Fibroblast of lung (primary cell): ENCODE measurements at regions not wholly inside any gene's neighbourhood (a gene's known extent, or its start where the extent isn't known, plus 50 kb on each side); places are given as distances from the start of the nearest gene placed in this dataset.

Source experiments
- CTCF ChIP-seq, 2 donors: IDR thresholded peaks in 1 of 2; conservative IDR thresholded peaks in 1 of 2; 1 replicate in 1 of 2; 2 replicates in 1 of 2; pipeline ENCODE4 v1.5.1; 2011 to 2012; ENCODE audit warnings: low read length in 2 of 2, control low read depth in 1 of 2, inconsistent platforms in 1 of 2, low read depth in 1 of 2, mild to moderate bottlenecking in 1 of 2
- EZH2 ChIP-seq: IDR thresholded peaks from 2 replicates; pipeline ENCODE4 v1.5.1; 2012; ENCODE audit warnings: low read length, control low read depth, mild to moderate bottlenecking; ENCODE audit errors: missing control alignments

- TF ChIP-seq CTCF (conservative IDR thresholded peaks at IDR 0.05 in 1 of 2, IDR thresholded peaks at IDR 0.05 in 1 of 2; ENCODE audit: low read depth in 1 of 2, low read length in 2 of 2) (no peak), EZH2 (no peak)
Measured at GRCh38 chr2:71803398-71803797, 344.3 kb downstream of the CYP26B1 start.
